AG04449 (cell line): ENCODE measurements at regions not wholly inside any gene's neighbourhood (a gene's known extent, or its start where the extent isn't known, plus 50 kb on each side); places are given as distances from the start of the nearest gene placed in this dataset.
"Not testable (repeated sequence)": the region's sequence is repeated elsewhere in the genome, so short reads cannot be mapped to it uniquely, and the experiment has no call there.

ENCODE experiments used
- CTCF ChIA-PET: fragments of 350-600 bp; formaldehyde crosslinking; extraction: SDS; loops from one replicate; lab custom pipeline; 2021; ENCODE audit warnings: antibody characterized with exemption; lab: Yijun Ruan, JAX
- POLR2A ChIA-PET: fragments of 400-600, 350-600 bp; formaldehyde crosslinking; extraction: SDS; loops from one replicate; lab custom pipeline; 2020; ENCODE audit warnings: antibody characterized with exemption, inconsistent platforms; lab: Yijun Ruan, JAX
- DNase-seq: peaks from one replicate; pipeline ENCODE4 v3.0.0-alpha.2; 2010; ENCODE audit warnings: low read depth, low spot score
- H3K4me3 ChIP-seq: 2 replicates; pipeline ENCODE4 v1.5.1; 2011; ENCODE audit warnings: low read depth, mild to moderate bottlenecking, control low read depth, low read length
- CTCF ChIP-seq: IDR thresholded peaks from one replicate; pipeline ENCODE4 v1.5.1; 2011; ENCODE audit warnings: mild to moderate bottlenecking, moderate library complexity, low read length, control low read depth, inconsistent platforms; ENCODE audit not compliant: insufficient read depth; ENCODE audit errors: missing control alignments

GRCh38 chr18:72995558-72995957 lies 127.8 kb upstream of the NETO1 start:
- no peak for DNase-seq
- POLR2A ChIA-PET, result no interaction called here
- no peak overlapping the region for H3K4me3 ChIP-seq
- no peak for TF ChIP-seq CTCF
- CTCF ChIA-PET, result no interaction called here

DNA sequence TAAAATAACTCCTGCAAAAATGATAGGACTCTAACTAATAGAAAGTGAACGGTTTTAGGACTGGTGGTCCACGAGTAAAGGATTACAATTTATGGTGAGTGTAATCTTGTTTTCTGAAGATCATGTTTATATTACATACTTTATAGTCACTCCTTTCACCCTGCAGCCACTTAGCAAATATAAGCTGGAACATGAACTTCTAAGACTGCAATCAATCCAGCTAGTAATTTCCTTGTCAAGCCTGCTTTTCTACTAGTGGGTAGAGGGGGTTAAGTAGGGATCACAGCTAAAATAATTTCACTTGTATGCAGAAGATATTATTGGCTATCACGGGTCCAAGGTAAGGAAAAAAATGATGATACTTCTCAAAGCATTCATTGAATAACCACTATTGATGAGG lies 125.5 kb upstream of the NETO1 start:
- ChIA-PET CTCF (no interaction called here), POLR2A (no interaction called here)
- no peak overlapping the region for H3K4me3 ChIP-seq
- DNase-seq, result no peak
- TF ChIP-seq CTCF, result no peak

DNA sequence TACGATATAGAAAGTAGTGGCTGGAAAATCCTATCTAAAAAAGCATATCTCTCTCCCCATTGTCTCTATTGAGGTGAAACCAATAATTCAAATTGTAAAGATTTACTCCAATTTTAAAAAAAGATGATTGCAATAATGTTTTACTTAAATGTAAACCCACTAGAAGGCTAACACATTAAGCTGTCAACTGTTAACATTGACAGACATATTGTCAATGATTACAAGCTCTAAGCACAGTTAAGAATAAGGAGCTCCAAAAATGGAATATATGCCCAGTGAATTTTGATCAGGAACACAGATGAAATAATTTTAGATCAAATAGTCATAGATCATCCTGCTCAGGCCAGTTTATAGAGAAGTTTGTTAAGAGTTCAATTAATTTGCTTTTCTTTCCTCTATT lies 123.6 kb upstream of the NETO1 start:
- ChIA-PET POLR2A (no interaction called here), CTCF (no interaction called here)
- H3K4me3 ChIP-seq, result no peak overlapping the region
- no peak for TF ChIP-seq CTCF
- DNase-seq, result no peak

- CTCF ChIA-PET, H3K4me3 ChIP-seq, POLR2A ChIA-PET, DNase-seq: not testable (repeated sequence)
Measured at GRCh38 chr18:72987570-72987969, 119.8 kb upstream of the NETO1 start.

GRCh38 chr18:72986103-72986502 lies 118.3 kb upstream of the NETO1 start:
- DNase-seq, result no peak
- ChIA-PET POLR2A (no interaction called here), CTCF (no interaction called here)
- H3K4me3 ChIP-seq, result no peak overlapping the region
- TF ChIP-seq CTCF, result no peak

GRCh38 chr18:72985686-72986085 lies 117.9 kb upstream of the NETO1 start:
- no peak overlapping the region for H3K4me3 ChIP-seq
- TF ChIP-seq CTCF, result no peak
- DNase-seq, result no peak
- ChIA-PET CTCF (no interaction called here), POLR2A (no interaction called here)

GRCh38 chr18:72984290-72984689 lies 116.5 kb upstream of the NETO1 start:
- ChIA-PET POLR2A (no interaction called here), CTCF (no interaction called here)
- no peak for DNase-seq
- no peak for TF ChIP-seq CTCF
- H3K4me3 ChIP-seq, result no peak overlapping the region
